ENCODE measurements at regions not wholly inside any gene's neighbourhood (a gene's known extent, or its start where the extent isn't known, plus 50 kb on each side); places are given as distances from the start of the nearest gene placed in this dataset.

DNA sequence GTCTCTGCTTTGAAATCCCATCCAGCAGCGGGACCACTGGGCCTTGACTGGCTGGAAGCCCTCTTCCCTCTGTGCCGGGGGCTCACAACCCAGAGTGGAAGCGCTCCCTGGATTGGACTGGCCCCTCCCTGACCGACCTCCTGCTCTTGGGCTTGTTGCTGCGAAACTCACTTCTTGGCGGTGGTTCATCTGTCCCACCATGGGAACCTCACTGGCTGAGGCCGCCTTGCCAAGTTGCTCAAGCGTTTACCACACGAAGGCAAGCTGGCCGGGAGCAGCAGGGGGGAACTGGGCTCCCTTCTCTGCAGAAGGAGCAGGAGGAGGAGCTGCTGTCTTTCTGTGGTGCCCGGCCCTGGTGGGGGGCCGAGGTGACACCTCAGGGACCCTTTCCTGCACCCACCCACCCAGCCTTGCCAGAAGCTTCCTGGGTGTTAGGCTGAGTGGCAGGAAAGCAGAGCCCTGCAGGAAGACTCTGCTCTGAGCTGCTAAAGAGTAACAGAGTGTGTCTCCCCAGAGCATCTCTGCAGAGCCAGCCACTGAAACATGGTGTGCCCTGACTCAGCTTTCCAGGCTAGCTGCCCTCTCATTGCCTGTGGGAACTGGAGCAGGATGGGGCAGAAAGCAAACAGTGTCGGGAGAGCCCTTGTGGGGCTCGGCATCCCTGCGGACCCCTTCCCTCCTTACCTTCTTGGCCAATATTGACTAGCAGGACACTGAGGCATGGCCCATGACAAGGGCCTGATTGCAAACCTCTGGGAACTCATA is 88.5 kb upstream of the ALX4 start:
- TF ChIP-seq EP300 (IDR thresholded peaks at IDR 0.05): no peak
- TF ChIP-seq POLR2A (IDR thresholded peaks at IDR 0.05): no peak
- TF ChIP-seq, protein P1, sequence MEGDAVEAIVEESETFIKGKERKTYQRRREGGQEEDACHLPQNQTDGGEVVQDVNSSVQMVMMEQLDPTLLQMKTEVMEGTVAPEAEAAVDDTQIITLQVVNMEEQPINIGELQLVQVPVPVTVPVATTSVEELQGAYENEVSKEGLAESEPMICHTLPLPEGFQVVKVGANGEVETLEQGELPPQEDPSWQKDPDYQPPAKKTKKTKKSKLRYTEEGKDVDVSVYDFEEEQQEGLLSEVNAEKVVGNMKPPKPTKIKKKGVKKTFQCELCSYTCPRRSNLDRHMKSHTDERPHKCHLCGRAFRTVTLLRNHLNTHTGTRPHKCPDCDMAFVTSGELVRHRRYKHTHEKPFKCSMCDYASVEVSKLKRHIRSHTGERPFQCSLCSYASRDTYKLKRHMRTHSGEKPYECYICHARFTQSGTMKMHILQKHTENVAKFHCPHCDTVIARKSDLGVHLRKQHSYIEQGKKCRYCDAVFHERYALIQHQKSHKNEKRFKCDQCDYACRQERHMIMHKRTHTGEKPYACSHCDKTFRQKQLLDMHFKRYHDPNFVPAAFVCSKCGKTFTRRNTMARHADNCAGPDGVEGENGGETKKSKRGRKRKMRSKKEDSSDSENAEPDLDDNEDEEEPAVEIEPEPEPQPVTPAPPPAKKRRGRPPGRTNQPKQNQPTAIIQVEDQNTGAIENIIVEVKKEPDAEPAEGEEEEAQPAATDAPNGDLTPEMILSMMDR (IDR thresholded peaks at IDR 0.05): no peak

Measured in gastroesophageal sphincter (tissue), 3 donors.